Gastroesophageal sphincter (tissue), 4 donors: ENCODE measurements at regions not wholly inside any gene's neighbourhood (a gene's known extent, or its start where the extent isn't known, plus 50 kb on each side); places are given as distances from the start of the nearest gene placed in this dataset.
"Not testable (repeated sequence)": the region's sequence is repeated elsewhere in the genome, so short reads cannot be mapped to it uniquely, and the experiment has no call there.

ENCODE experiments used
- ATAC-seq: fragments of 150-250 bp; one replicate; pipeline ENCODE4 v1.9.1; 2016; ENCODE audit warnings: mild to moderate bottlenecking, moderate library complexity
- H3K27ac ChIP-seq, 4 donors: fragments of 200-600 bp; sonication (generic) in 3 of 4; 1 replicate in 3 of 4; 2 replicates in 1 of 4; pipeline ENCODE4 v1.5.1; 2016 to 2019
- H3K27me3 ChIP-seq: fragments of 200-600 bp; sonication (generic); one replicate; pipeline ENCODE4 v1.5.1; 2019
- H3K36me3 ChIP-seq, 2 donors: fragments of 200-600 bp; sonication (generic); one replicate each; pipeline ENCODE4 v1.5.1; 2019; ENCODE audit warnings: control low read depth in 1 of 2
- H3K4me1 ChIP-seq, 3 donors: fragments of 200-600 bp; sonication (generic); 1 replicate in 2 of 3; 2 replicates in 1 of 3; pipeline ENCODE4 v1.5.1; 2016 to 2019; ENCODE audit warnings: control low read depth in 2 of 3
- H3K4me3 ChIP-seq, 2 donors: fragments of 200-600 bp; sonication (generic); one replicate each; pipeline ENCODE4 v1.5.1; 2019; ENCODE audit warnings: mild to moderate bottlenecking in 1 of 2, moderate library complexity in 1 of 2
- H3K9me3 ChIP-seq, 3 donors: fragments of 200-600 bp; sonication (generic); one replicate each; pipeline ENCODE4 v1.5.1; 2017 to 2019; ENCODE audit warnings: control low read depth in 2 of 3
- EP300 ChIP-seq: sonication (generic); formaldehyde crosslinking; IDR thresholded peaks from one replicate; pipeline ENCODE4 v1.6.1; 2017; ENCODE audit warnings: antibody characterized with exemption, mild to moderate bottlenecking
- POLR2A ChIP-seq, 2 donors: fragments of 450-650 bp; IDR thresholded peaks; one replicate each; pipeline ENCODE4 v1.6.1; 2017; ENCODE audit warnings: antibody characterized with exemption in 2 of 2, mild to moderate bottlenecking in 2 of 2, moderate library complexity in 1 of 2
- POLR2AphosphoS5 ChIP-seq: sonication (generic); formaldehyde crosslinking; IDR thresholded peaks from one replicate; pipeline ENCODE4 v1.6.1; 2017; ENCODE audit warnings: antibody characterized with exemption
- WGBS, 2 donors: methylation state at CpG; one replicate each; pipeline ENCODE4 v1.1.5; 2018; ENCODE audit warnings: low coverage in 1 of 2; 5-methylcytosine and 5-hydroxymethylcytosine counted together
- TF ChIP-seq, protein P1 (sequence below), 4 experiments: fragments of 200-600 bp in 2 of 4; fragments of 450-650 bp in 2 of 4; sonication (generic) in 1 of 4; IDR thresholded peaks; one replicate each; pipeline ENCODE4 v1.5.1; 2017 to 2019; ENCODE audit warnings: antibody characterized with exemption in 4 of 4, mild to moderate bottlenecking in 2 of 4, moderate library complexity in 2 of 4

DNA sequence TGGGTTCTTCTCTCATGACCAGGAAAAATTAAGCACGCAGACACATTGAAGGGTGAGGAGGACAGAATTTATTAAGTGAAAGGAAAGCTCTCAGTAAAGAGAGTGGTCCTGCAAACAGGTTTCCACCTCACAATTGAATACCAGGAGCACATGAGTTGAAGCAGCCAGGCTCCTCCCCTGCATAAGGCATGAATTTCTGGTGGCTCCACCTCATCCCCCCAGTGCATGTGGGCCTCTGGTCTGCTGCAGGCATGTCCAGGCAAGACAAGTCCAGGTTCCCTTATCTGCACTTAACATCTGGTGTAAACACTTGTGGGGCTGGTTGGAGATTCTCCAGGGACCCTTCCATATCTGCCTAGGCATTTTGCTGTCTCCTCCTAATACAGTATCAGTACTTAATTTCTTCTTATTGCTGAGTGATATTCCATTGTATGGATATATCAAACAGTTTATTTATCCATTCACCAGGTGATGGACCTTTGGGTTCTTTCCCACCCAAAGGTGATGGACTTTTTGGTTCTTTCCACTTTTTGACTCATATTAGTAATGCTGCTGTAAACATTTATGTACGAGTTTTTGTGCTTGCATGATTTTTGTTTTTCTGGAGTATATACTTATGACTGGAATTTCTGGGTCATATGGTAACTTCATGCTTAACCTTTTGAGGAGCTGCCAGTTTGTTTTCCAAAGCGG, 104.3 kb upstream of the ZNF519 start:
- not testable (repeated sequence) for H3K4me1 ChIP-seq, H3K4me3 ChIP-seq, H3K27me3 ChIP-seq, H3K9me3 ChIP-seq, H3K27ac ChIP-seq, ATAC-seq, H3K36me3 ChIP-seq
- 68 to 75% methylated on average over 2 of the region's 3 CpGs for WGBS, 2 donors

DNA sequence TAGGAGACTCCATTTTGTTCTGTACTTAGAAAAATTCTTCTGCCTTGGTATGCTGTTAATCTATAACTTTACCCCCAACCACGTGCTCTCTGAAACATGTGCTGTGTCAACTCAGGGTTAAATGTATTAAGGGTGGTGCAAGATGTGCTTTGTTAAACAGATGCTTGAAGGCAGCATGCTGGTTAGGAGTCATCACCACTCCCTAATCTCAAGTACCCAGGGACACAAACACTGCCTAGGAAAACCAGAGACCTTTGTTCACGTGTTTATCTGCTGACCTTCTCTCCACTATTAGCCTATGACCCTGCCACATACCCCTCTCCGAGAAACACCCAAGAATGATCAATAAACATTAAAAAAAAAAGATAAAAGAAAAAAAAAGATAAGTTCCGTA, 93.0 kb upstream of the ZNF519 start:
- not testable (repeated sequence) for ATAC-seq, H3K27me3 ChIP-seq, H3K9me3 ChIP-seq, H3K4me1 ChIP-seq, H3K36me3 ChIP-seq, H3K27ac ChIP-seq, H3K4me3 ChIP-seq
- WGBS, 2 donors, result 50 to 58% methylated on average over 1 to 3 of the region's 4 CpGs

- not testable (repeated sequence) for H3K4me3 ChIP-seq, H3K4me1 ChIP-seq, H3K36me3 ChIP-seq, H3K27ac ChIP-seq, H3K9me3 ChIP-seq, H3K27me3 ChIP-seq, ATAC-seq
- WGBS, 2 donors, result 64% methylated on average over 1 of the region's 27 CpGs; no CpG with 5 or more reads in 1 of the 2 donors
These were observed 92.5 kb upstream of the ZNF519 start for GRCh38 chr18:14224551-14225285.

DNA sequence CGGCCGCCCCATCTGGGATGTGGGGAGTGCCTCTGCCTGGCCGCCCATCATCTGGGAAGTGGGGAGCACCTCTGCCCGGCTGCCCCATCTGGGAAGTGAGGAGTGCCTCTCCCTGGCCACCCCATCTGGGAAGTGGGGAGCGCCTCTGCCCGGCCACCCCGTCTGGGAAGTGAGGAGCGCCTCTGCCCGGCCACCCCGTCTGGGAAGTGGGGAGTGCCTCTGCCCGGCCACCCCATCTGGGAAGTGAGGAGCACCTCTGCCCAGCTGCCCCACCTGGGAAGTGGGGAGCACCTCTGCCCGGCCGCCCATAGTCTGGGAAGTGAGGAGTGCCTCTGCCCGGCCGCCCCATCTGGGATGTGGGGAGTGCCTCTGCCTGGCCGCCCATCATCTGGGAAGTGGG, 91.7 kb upstream of the ZNF519 start:
- not testable (repeated sequence) for H3K9me3 ChIP-seq, H3K4me3 ChIP-seq
- no CpG with 5 or more reads among the region's 16 CpGs for WGBS, 2 donors

DNA sequence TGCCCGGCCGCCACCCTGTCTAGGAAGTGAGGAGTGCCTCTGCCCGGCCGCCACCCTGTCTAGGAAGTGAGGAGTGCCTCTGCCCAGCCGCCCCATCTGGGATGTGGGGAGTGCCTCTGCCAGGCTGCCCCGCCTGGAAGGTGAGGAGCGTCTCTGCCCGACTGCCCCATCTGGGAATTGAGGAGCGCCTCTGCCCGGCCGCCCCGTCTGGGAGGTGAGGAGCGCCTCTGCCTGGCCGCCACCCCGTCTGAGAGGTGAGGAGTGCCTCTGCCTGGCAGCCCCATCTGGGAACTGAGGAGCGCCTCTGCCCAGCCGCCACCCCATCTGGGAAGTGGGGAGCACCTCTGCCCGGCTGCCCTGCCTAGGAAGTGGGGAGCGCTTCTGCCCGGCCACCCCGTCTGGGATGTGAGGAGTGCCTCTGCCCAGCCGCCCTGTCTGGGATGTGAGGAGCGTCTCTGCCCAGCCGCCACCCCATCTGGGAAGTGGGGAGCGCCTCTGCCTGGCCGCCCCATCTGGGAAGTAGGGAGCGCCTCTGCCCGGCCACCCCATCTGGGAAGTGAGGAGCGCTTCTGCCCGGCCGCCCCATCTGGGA, 91.1 kb upstream of the ZNF519 start:
- not testable (repeated sequence) for H3K27ac ChIP-seq, H3K27me3 ChIP-seq, H3K36me3 ChIP-seq, H3K9me3 ChIP-seq, H3K4me3 ChIP-seq, ATAC-seq, H3K4me1 ChIP-seq
- WGBS, 2 donors, result no CpG with 5 or more reads among the region's 31 CpGs

More for the DNA sequence above, 91.7 kb upstream of the ZNF519 start:
- H3K36me3 ChIP-seq, H3K27me3 ChIP-seq, H3K27ac ChIP-seq, H3K4me1 ChIP-seq, ATAC-seq: not testable (repeated sequence)

GRCh38 chr18:14222354-14223221, 90.4 kb upstream of the ZNF519 start:
- WGBS, 2 donors, result 92 to 100% methylated on average over 2 to 3 of the region's 31 CpGs
- not testable (repeated sequence) for H3K9me3 ChIP-seq, H3K4me1 ChIP-seq, H3K27ac ChIP-seq, ATAC-seq, H3K36me3 ChIP-seq, H3K4me3 ChIP-seq, H3K27me3 ChIP-seq

GRCh38 chr18:14221689-14222088, 89.5 kb upstream of the ZNF519 start:
- TF ChIP-seq EP300 (no peak), POLR2AphosphoS5 (no peak), POLR2A (IDR thresholded peaks at IDR 0.05) (no peak)
- TF ChIP-seq, protein P1, sequence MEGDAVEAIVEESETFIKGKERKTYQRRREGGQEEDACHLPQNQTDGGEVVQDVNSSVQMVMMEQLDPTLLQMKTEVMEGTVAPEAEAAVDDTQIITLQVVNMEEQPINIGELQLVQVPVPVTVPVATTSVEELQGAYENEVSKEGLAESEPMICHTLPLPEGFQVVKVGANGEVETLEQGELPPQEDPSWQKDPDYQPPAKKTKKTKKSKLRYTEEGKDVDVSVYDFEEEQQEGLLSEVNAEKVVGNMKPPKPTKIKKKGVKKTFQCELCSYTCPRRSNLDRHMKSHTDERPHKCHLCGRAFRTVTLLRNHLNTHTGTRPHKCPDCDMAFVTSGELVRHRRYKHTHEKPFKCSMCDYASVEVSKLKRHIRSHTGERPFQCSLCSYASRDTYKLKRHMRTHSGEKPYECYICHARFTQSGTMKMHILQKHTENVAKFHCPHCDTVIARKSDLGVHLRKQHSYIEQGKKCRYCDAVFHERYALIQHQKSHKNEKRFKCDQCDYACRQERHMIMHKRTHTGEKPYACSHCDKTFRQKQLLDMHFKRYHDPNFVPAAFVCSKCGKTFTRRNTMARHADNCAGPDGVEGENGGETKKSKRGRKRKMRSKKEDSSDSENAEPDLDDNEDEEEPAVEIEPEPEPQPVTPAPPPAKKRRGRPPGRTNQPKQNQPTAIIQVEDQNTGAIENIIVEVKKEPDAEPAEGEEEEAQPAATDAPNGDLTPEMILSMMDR (IDR thresholded peaks at IDR 0.05), result no peak
- no peaks in the 10 kb centered on the region for H3K9me3 ChIP-seq
- no peak overlapping the region for H3K4me3 ChIP-seq
- WGBS, 2 donors, result 82 to 94% methylated on average over 3 to 8 of the region's 14 CpGs
- no peak for ATAC-seq
- no peak overlapping the region for H3K27ac ChIP-seq
- no peaks in the 10 kb centered on the region for H3K4me1 ChIP-seq
- no peaks in the 10 kb centered on the region for H3K36me3 ChIP-seq
- no peaks in the 10 kb centered on the region for H3K27me3 ChIP-seq

- ATAC-seq, H3K4me3 ChIP-seq: not testable (repeated sequence)
These were observed 83.7 kb upstream of the ZNF519 start for GRCh38 chr18:14215952-14216351.

GRCh38 chr18:14203424-14203823, 71.2 kb upstream of the ZNF519 start:
- H3K27me3 ChIP-seq, H3K36me3 ChIP-seq, H3K9me3 ChIP-seq, H3K4me3 ChIP-seq, ATAC-seq, H3K27ac ChIP-seq, H3K4me1 ChIP-seq: not testable (repeated sequence)
- WGBS, 2 donors, result 43 to 81% methylated on average over 1 to 2 of the region's 2 CpGs

More at GRCh38 chr18:14215952-14216351, 83.7 kb upstream of the ZNF519 start:
- not testable (repeated sequence) for H3K9me3 ChIP-seq, H3K4me1 ChIP-seq, H3K27ac ChIP-seq, H3K27me3 ChIP-seq, H3K36me3 ChIP-seq

DNA sequence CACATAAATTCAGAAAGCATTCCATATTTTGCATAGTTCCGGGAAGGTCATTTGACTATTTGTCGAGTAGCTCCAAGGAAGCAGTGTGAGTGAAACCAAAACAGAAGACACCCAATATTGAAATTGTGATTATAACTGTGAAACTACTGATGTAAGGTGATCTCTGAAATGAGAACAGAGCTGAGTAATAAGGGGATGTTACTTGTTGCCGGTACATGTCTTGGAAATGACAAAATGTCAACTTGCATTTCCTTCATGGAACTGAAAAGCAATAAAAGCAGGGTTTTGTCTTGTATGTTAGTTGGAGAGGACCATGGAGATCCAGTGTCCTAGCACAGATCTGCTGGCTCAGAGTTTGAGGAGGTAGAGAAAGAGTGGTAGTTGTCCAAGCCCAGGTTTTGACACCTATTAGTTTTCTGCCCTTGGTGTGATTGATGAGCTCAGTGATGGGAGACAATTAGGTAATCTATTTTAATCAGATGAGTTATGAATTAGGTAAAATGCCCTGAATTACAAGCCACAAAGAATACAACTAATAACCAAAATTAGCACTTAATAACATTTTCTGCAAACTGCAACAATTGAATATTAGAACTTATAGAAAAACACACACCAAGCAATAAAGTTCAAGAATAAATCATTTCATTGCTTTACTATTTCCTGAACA, 58.7 kb upstream of the ZNF519 start:
- H3K9me3 ChIP-seq, H3K27ac ChIP-seq, H3K36me3 ChIP-seq, ATAC-seq, H3K27me3 ChIP-seq, H3K4me3 ChIP-seq, H3K4me1 ChIP-seq: not testable (repeated sequence)
- 70 to 93% methylated on average over 3 of the region's 3 CpGs for WGBS, 2 donors
